Transverse colon (tissue), 4 donors: ENCODE measurements at regions not wholly inside any gene's neighbourhood (a gene's known extent, or its start where the extent isn't known, plus 50 kb on each side); places are given as distances from the start of the nearest gene placed in this dataset.
"Not testable (repeated sequence)": the region's sequence is repeated elsewhere in the genome, so short reads cannot be mapped to it uniquely, and the experiment has no call there.

Experiments
- DNase-seq: peaks from one replicate; pipeline ENCODE4 v3.0.0-alpha.2; 2019
- H3K27ac ChIP-seq, 4 donors: fragments of 200-600 bp; sonication (generic); 2 replicates each; pipeline ENCODE4 v1.5.1; 2016 to 2018; ENCODE audit warnings: inconsistent platforms in 4 of 4
- H3K27me3 ChIP-seq: fragments of 200-600 bp; sonication (generic); 2 replicates; pipeline ENCODE4 v1.5.1; 2017; ENCODE audit warnings: inconsistent platforms
- H3K36me3 ChIP-seq, 4 donors: fragments of 200-600 bp; sonication (generic); 2 replicates each; pipeline ENCODE4 v1.5.1; 2017 to 2019; ENCODE audit warnings: inconsistent platforms in 4 of 4
- H3K4me1 ChIP-seq, 4 donors: fragments of 200-600 bp; sonication (generic); 2 replicates each; pipeline ENCODE4 v1.5.1; 2017 to 2020; ENCODE audit warnings: inconsistent platforms in 4 of 4
- H3K4me3 ChIP-seq, 4 donors: fragments of 200-600 bp; sonication (generic); 1 replicate in 1 of 4; 2 replicates in 3 of 4; pipeline versions ENCODE4 v1.5.1 to v1.6.1; 2017 to 2019; ENCODE audit warnings: inconsistent platforms in 4 of 4
- H3K9me3 ChIP-seq, 2 donors: fragments of 200-600 bp; sonication (generic); 2 replicates each; pipeline ENCODE4 v1.5.1; 2017 to 2019; ENCODE audit warnings: inconsistent platforms in 2 of 2
- CTCF ChIP-seq, 5 experiments: fragments of 200-600 bp in 3 of 5; fragments of 450-650 bp in 2 of 5; sonication (generic) in 3 of 5; IDR thresholded peaks; 1 replicate in 2 of 5; 2 replicates in 3 of 5; pipeline ENCODE4 v1.5.1; 2016 to 2017; ENCODE audit warnings: antibody characterized with exemption in 5 of 5, inconsistent platforms in 3 of 5, mild to moderate bottlenecking in 2 of 5, moderate library complexity in 1 of 5
- EP300 ChIP-seq: sonication (generic); formaldehyde crosslinking; IDR thresholded peaks from one replicate; pipeline ENCODE4 v1.6.1; 2017; ENCODE audit warnings: antibody characterized with exemption, low read depth
- POLR2A ChIP-seq: fragments of 450-650 bp; IDR thresholded peaks from one replicate; pipeline ENCODE4 v1.6.1; 2016; ENCODE audit warnings: antibody characterized with exemption, mild to moderate bottlenecking, moderate library complexity
- POLR2AphosphoS5 ChIP-seq, 3 donors: sonication (generic); formaldehyde crosslinking; IDR thresholded peaks; one replicate each; pipeline ENCODE4 v1.6.1; 2016; ENCODE audit warnings: antibody characterized with exemption in 3 of 3
- WGBS, 2 donors: methylation state at CpG; one replicate each; pipeline ENCODE4 v1.1.5; 2018; ENCODE audit warnings: low coverage in 1 of 2; 5-methylcytosine and 5-hydroxymethylcytosine counted together
- in situ Hi-C, 4 donors: fragments of 200-750 bp; cut with MboI; loops; one replicate each; pipeline versions ENCODE4 v1.15.0 to v1.15.1; 2017; ENCODE audit warnings: low sequenced_read_pairs in 3 of 4, low pct_ligation_motif_present in 1 of 4, low pct_unique_long_range_greater_than_20kb in 1 of 4
- intact Hi-C: fragments of 100-400 bp; cut with DNase I; formaldehyde crosslinking; loops from one replicate; pipeline ENCODE4 v1.15.1; 2023; ENCODE audit warnings: low total_unique reads

GRCh38 chr5:14932902-14933469 lies 61.4 kb upstream of the ANKH start:
- no peak for DNase-seq
- no peak for TF ChIP-seq EP300
- TF ChIP-seq POLR2A, result no peak
- TF ChIP-seq POLR2AphosphoS5 (IDR thresholded peaks at IDR 0.05), result no peak
- no peak for TF ChIP-seq CTCF (IDR thresholded peaks at IDR 0.05)
- in situ Hi-C loops (no loop called here), intact Hi-C loops (no loop called here)
- 67% methylated on average over 5 to 7 of the region's 7 CpGs for WGBS, 2 donors
- Histone ChIP-seq H3K4me3 (no peak overlapping the region), H3K27me3 (no peaks in the 10 kb centered on the region), H3K4me1 (peaks cover 0 to 13% (median 4%) of the 10 kb centered on the region in 4 donors), H3K9me3 (no peaks in the 10 kb centered on the region), H3K27ac (no peak overlapping the region), H3K36me3 (no peaks in the 10 kb centered on the region)

DNA sequence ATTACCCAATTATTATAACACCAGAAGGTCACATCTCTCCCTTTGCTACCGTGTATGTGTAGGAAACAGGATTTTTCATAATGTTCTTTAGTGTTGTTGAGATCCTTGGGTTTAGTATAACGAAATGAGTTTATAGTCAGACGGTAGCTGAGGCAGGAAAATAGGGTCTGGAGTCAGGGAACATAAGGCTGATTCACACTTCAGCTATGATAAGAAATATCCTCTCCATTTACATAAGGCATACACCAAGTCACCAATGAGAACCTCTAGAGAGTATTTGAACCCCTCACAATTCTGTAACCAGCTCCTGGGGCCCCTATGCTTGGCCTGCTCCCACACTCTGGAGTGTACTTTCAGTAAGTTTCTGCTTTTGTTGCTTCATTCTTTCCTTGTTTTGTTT lies 58.9 kb upstream of the ANKH start:
- intact Hi-C loops (no loop called here), in situ Hi-C loops (no loop called here)
- WGBS, 2 donors, result 81 to 89% methylated on average over 3 of the region's 3 CpGs
- TF ChIP-seq POLR2A, result no peak
- TF ChIP-seq EP300, result no peak
- H3K27me3 ChIP-seq, result no peaks in the 10 kb centered on the region
- H3K36me3 ChIP-seq, result no peaks in the 10 kb centered on the region
- no peak for DNase-seq
- H3K9me3 ChIP-seq, result no peaks in the 10 kb centered on the region
- H3K4me1 ChIP-seq, result no peaks in the 10 kb centered on the region
- H3K27ac ChIP-seq, result no peak overlapping the region
- no peak overlapping the region for H3K4me3 ChIP-seq

- DNase-seq, result no peak
- Histone ChIP-seq H3K9me3 (no peaks in the 10 kb centered on the region), H3K36me3 (no peaks in the 10 kb centered on the region), H3K27ac (no peak overlapping the region), H3K27me3 (no peaks in the 10 kb centered on the region), H3K4me1 (no peaks in the 10 kb centered on the region), H3K4me3 (no peak overlapping the region)
- in situ Hi-C loops (no loop called here), intact Hi-C loops (no loop called here)
- 86 to 93% methylated on average over 2 to 5 of the region's 5 CpGs for WGBS, 2 donors
- TF ChIP-seq POLR2A, result no peak
- no peak for TF ChIP-seq POLR2AphosphoS5 (IDR thresholded peaks at IDR 0.05)
Observed at GRCh38 chr5:14929293-14930065, 57.9 kb upstream of the ANKH start.

- Histone ChIP-seq H3K9me3 (no peaks in the 10 kb centered on the region), H3K4me3 (no peak overlapping the region), H3K27me3 (no peaks in the 10 kb centered on the region), H3K27ac (no peak overlapping the region), H3K36me3 (no peaks in the 10 kb centered on the region), H3K4me1 (no peaks in the 10 kb centered on the region)
- no peak for DNase-seq
- WGBS, 2 donors, result 91% methylated on average over 1 of the region's 1 CpG; no CpG with 5 or more reads in 1 of the 2 donors
- intact Hi-C loops (no loop called here), in situ Hi-C loops (no loop called here)
- no peak for TF ChIP-seq CTCF (IDR thresholded peaks at IDR 0.05)
- TF ChIP-seq POLR2A, result no peak
- no peak for TF ChIP-seq POLR2AphosphoS5 (IDR thresholded peaks at IDR 0.05)
- no peak for TF ChIP-seq EP300
Observed at GRCh38 chr5:14928661-14929060, 57.1 kb upstream of the ANKH start.

DNA sequence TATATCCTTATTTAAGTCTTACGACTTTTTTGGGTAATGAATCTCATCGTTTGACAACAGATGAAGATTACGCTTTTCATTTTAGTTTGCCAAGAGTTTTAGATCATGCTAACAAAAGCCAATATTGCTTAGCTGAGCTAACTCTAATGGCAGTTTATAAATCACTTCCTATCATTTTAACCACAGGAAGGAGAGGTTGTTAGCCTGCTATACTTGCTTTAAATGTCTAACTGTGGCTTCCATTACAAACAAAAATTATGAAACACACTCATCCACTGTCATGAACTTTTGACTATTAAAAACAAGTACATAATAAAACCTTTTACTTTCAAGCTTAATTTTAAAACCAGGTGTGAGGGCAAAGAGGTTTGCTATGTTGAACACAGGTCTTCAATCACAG lies 53.7 kb upstream of the ANKH start:
- no peaks in the 10 kb centered on the region for H3K4me1 ChIP-seq
- H3K4me3 ChIP-seq, result no peak overlapping the region
- no peaks in the 10 kb centered on the region for H3K27me3 ChIP-seq
- in situ Hi-C loops, result no loop called here
- intact Hi-C loops, result no loop called here
- no peaks in the 10 kb centered on the region for H3K36me3 ChIP-seq
- no peak for DNase-seq
- TF ChIP-seq EP300 (no peak), POLR2AphosphoS5 (IDR thresholded peaks at IDR 0.05) (no peak), CTCF (IDR thresholded peaks at IDR 0.05) (no peak), POLR2A (no peak)
- WGBS, 2 donors, result 78 to 82% methylated on average over 3 of the region's 3 CpGs
- no peaks in the 10 kb centered on the region for H3K9me3 ChIP-seq
- no peak overlapping the region for H3K27ac ChIP-seq

DNA sequence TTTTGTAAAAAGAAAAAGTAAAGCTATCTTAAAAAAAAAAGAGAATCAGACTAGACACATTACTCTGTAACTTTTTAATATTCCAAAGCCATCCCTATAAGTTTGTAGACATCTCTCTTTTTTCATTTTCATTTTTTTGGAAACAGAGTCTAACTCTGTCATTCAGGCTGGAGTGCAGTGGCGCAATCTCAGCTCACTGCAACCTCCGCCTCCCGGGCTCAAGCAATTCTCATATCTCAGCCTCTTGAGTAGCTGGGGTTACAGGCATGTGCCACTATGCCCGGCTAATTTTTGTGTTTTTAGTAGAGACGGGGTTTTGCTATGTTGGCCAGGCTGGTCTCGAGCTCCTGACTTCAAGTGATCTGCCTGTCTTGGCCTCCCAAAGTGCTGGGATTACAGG lies 51.4 kb upstream of the ANKH start:
- H3K4me3 ChIP-seq, H3K4me1 ChIP-seq, DNase-seq, intact Hi-C loops, H3K27me3 ChIP-seq, H3K27ac ChIP-seq, H3K36me3 ChIP-seq, H3K9me3 ChIP-seq, in situ Hi-C loops: not testable (repeated sequence)
- WGBS, 2 donors, result 93 to 94% methylated on average over 5 to 6 of the region's 6 CpGs
